ENCODE measurements at regions not wholly inside any gene's neighbourhood (a gene's known extent, or its start where the extent isn't known, plus 50 kb on each side); places are given as distances from the start of the nearest gene placed in this dataset.

DNA sequence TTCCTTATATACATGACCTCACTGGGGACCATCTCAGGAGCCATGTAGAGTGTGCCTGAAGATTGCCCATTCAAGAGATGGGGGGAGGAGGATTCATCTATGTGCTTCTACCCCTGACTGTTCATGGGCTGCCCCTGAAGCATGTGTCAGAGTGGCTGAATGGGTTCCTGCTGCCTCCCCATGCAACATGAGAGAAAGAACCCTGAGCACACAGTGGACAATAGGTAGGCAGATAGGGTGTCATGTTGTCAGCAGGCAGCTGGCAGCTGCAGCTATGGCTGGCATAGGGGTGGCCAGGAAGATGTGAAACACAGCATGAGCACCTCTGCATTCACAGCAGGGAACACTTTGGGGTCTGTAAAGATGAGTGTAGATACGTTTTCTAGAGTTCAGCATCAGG is 208.4 kb upstream of the CNR1 start:
- TF ChIP-seq CTCF (IDR thresholded peaks at IDR 0.05; ENCODE audit: insufficient read depth, low read depth, low read length) (no peak), EZH2 (IDR thresholded peaks at IDR 0.05; ENCODE audit: insufficient read depth, low read length) (no peak)

All from astrocyte (in vitro differentiated cells and primary cell).